Glomerular visceral epithelial cell (primary cell): ENCODE measurements at regions not wholly inside any gene's neighbourhood (a gene's known extent, or its start where the extent isn't known, plus 50 kb on each side); places are given as distances from the start of the nearest gene placed in this dataset.
A peak's percentile ranks its signal among the peaks of the same experiment; 100 is the strongest.

Experiments used
- DNase-seq: peaks from one replicate; pipeline ENCODE4 v3.0.0-alpha.2; 2016; ENCODE audit errors: extremely low spot score

DNA sequence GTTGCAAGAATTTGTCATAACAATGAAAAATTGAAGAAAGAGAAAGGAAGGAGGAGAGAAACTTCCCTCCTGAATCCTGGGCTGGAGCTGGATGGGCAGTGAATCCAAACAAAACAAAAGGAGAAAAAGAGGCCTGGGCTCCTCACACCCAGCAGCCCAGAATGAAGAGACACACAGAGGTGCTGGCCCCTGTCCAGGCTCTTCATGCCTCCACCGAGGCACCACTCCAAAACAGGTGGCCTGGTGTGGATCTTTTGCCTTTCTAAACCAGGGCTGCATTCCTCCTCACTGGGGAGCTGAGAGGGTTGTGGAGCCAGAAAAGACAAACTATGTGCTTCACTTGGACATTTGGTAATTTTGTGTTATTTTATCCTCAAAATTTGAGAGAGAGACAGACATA, 76.0 kb downstream of the FAM124B start:
- no peak for DNase-seq

GRCh38 chr2:224324604-224325003, 77.3 kb downstream of the FAM124B start:
- no peak for DNase-seq

GRCh38 chr2:224320660-224321059, 81.2 kb downstream of the FAM124B start:
- DNase-seq, result no peak

- DNase-seq, result no peak
These were observed 82.2 kb downstream of the FAM124B start for GRCh38 chr2:224319750-224320149.

DNA sequence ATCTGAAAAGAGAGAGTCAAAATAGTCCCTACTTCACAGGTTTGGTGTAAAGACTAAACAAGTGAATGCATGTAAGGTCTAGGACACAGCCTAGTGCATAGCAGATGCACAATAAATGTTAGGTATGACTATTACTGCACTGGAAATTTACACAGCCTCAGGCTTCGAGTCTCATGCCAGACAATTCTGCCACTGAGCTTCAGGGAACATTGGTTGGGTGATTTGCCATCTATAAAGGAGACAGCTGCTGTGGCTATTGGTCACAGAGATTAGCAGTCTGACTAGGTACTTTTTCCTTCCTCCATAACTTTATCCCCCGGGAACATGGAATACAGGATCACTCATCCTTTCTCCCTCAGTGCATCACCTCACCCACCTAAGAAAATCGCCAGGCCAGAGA, 89.2 kb downstream of the FAM124B start:
- DNase-seq, result no peak

DNA sequence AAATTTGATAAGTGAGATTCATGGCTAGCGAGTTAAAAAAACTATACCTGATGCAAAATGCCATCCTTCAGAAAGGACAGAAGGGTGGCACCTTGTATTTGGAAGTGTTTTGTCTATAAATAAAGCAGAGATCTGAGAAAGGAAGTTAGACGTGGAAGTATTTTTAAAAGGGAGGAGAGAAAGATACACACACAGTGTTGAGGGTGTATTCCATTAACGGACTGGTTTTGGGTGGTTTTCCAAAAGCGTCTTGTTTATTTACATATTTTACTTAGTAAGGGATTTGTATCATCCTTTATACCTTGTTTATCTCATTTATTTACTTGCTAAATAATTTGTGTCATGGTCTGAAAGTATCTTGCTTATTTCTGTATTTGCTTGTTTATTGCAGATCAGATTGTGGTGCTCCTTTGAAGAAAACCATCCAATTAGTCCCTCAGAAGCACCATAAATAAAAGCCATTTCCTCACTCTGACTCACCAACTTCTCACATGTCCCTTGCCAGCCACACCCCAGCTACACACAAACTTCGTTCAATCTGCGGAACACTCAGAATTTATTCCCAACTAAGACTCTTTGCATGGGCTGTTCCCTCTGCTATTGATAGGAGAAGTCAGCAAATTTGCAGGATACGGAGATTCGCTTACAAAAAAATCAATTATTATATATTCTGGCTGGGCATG, 90.8 kb downstream of the FAM124B start:
- DNase-seq, result no peak

DNA sequence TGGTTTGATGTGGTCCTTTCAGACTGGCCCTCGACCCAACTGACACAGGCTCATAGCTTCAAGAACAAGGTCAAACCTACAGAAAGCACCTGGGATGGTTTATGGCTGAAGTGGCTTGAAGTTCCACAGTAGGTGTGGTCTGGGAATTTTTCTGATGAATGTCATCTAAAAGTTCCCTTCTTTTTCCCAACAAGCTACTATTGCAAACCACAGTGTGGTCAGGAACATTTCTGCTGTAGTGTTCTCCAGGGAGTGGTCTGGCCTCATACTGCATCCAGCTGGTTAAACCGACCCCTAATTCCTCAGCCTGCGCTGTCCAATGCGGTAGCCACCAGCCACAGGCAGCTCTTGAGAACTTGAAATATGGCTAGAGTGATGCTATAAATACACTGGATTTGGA, 92.7 kb downstream of the FAM124B start:
- peak; percentile 16 for DNase-seq

GRCh38 chr2:224308272-224308911, 93.5 kb downstream of the FAM124B start:
- peak; percentile 15 for DNase-seq

DNA sequence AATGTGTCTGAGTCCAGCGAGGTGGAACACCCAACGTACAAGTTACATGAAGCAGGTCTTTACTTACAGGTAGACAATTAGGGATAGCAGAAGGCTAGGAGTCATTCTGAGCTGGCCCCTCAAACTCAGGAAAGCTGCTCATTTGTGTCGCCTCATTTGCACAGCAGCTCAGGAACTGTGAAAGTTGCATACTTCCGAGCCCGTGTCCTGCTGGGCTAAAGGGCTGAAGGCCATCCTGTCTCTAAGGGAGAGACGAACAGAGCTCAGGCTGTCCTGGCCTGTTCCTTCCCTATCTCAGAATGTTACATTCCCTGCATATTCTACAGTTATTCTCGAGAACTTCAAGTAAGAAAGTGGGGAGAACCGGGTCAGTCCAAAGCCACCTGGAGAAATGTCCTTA, 99.0 kb downstream of the FAM124B start:
- DNase-seq, result no peak

GRCh38 chr2:224293976-224294375, 107.9 kb downstream of the FAM124B start:
- no peak for DNase-seq

DNA sequence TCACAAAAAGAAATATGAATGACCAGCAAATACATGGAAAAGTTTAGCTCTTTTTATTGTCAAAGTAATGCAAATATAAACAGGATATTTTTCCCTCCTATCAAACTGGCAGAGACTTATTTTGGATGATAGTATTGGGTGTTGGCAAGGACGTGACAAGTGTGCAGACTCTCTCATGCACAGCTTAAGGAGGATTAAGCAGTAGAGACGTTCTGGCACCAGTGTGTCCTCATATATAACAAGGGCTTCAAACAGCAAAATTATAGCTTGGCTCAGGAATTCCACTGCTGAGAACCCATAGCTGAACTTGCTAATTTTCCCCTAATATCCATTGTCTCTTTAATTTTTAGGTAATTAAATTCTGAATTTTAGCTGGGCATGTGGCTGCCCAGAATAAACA, 114.4 kb downstream of the FAM124B start:
- no peak for DNase-seq

GRCh38 chr2:224286923-224287322, 115.0 kb downstream of the FAM124B start:
- DNase-seq, result no peak

DNA sequence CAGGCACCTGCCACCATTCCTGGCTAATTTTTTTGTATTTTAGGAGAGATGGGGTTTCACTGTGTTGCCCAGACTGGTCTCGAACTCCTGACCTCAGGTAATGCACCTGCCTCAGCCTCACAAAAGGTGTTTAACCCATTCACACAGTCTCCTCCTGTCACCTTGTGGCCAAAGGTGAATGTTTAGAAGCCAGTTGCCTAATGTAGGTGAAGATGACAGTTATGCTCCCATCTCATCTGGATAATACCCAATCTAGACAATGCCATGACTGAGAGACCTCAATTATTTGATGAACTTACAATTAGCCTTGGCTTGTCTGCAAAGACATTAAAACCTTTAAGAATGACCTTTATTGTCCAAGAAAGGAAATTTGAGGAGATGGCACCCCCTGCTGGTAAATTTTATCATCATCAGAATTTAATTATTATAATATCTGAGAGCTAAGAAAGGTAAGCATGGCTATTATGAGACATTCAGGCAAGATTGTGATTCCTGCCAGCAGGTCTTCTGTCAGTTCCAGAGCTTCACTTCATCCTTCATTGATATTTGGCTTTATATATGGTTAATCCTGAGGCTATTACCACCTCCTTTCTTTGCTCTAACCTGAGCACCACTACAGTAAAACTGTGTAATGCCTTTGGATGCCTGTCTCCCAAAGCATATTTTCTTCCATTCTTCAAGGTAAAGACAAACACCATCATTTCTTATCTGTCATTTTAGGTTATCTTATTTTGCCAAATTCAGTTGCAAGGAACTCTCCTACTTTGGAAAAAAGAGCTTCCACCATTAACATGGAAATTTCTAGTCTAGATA, 117.6 kb downstream of the FAM124B start:
- peak; percentile 54 for DNase-seq

DNA sequence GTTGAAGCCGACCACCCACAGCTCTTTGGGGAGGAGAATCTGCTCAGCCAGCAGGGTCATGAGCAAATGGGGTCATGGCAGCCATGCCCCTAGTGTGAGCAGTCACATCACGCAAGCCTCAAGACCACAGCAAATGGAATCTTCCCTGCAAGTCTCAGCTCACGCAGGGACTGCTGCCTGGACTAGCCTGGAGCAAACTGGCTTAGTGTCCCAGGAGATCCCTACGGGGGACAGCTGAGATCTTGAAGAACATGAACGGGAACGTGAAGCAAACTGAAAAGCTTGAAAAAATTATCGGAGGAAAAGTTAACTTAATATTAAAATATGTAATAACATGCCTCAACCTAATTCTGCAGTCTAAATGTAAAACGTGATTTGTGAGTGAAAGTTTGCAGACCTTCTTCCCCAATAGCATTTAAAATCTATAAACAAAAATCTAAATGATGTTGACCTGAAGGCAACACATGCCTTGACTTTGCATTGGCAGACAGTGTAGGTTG, 118.4 kb downstream of the FAM124B start:
- DNase-seq, result no peak

GRCh38 chr2:224281374-224281773, 120.5 kb downstream of the FAM124B start:
- no peak for DNase-seq

- DNase-seq, result no peak
These were observed 123.4 kb downstream of the FAM124B start for GRCh38 chr2:224278531-224278930.

DNA sequence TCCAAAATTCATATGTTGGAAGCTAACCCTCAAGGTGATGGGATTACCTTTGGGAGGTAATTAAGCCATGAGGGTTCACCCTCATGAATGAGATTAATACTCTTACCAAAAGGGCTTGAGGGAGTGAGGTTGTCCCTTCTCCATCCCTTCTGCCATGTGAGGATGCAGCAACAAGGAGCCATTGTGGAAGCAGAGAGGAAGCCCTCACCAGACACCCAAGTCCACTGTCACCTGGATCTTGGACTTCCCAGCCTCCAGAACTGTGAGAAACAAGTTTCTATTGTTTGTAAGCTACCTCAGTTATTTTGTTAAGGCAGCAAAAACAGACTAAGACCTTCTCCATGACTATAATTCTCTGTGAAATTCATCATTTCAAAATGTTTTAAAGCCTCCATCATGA, 125.7 kb downstream of the FAM124B start:
- no peak for DNase-seq

- DNase-seq, result no peak
These were observed 129.5 kb downstream of the FAM124B start for GRCh38 chr2:224272237-224272910.

DNA sequence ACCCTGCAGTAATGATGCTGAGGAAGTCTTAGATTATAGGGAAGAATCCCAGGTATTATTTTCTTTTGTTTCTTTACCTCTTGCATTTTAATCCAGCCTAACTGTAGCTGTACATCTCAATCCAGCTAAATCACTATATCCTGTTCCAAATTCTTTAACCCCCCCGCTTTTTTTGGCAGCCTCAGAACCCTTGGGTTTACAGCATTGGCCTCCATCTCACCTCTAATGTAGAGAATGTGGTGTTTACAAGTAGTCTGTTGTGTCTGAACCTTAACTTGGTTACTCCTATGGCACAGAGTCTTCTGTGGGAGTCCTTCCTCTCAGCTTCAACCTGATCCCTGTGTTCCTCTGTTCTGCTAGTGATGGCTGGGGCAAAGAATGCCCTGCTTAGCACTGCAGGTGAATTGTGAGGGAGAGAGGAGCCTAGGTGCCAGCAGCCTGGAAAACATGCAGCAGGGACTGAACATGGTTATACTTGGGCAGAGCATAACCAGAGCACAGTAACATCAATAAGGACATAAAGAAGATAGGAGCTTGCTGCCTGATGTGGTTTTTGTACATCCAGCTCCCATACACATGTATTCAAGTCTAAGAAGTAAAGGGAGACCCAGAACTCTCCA, 130.2 kb downstream of the FAM124B start:
- no peak for DNase-seq

DNA sequence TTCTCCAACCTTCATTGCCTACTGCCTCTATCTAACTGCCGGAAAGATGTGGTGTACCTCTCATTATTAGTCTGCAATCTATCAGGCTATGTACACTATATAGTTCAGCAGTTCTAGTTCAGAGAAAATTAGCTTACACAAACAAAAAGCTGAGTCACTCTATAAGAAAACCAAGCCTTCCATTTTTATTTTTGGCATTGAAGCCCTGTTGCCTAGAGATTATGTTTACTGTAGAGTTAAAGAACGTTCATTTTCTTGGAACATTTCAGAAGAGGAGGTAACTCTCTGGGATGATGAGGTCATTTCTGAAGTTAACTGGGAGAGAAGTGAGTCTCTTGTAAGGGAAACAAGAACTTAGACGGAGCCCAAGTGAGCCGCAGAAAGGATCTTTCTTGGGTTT, 133.5 kb downstream of the FAM124B start:
- DNase-seq, result no peak

- no peak for DNase-seq
These were observed 137.6 kb downstream of the FAM124B start for GRCh38 chr2:224264259-224264658.

DNA sequence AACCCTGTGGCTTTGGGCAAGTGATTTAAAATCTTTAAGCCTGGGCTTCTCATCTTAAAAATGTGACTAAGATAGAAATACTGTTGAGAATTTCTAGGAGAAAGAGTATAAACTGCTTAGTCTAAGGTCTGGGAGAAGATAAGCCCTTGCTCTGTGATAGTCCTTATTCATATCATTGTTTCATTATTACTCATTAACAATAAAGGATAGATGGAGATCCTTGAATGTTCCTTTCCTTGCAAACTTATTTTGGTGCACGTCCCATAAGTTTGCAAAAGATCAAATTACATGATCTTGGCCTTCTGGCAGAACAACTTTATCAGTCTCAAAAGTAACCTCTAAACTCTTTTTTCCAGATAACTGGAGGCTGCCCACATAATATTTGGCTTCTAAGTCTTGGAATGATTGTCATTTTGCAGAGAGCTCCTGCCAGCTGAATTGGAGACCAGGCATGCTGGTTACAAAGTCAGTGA, 138.3 kb downstream of the FAM124B start:
- no peak for DNase-seq
